DOHH2 (cell line): ENCODE measurements at regions not wholly inside any gene's neighbourhood (a gene's known extent, or its start where the extent isn't known, plus 50 kb on each side); places are given as distances from the start of the nearest gene placed in this dataset.

ENCODE experiments used
- H3F3A ChIP-seq: fragments of 200-600 bp; sonication (generic), shearing (Covaris generic); 2 replicates; pipeline ENCODE4 v1.6.0; 2016; ENCODE audit warnings: antibody characterized with exemption, mild to moderate bottlenecking; ENCODE audit not compliant: control insufficient read depth, insufficient read depth
- H3K27ac ChIP-seq: fragments of 200-600 bp; sonication (generic); 2 replicates; pipeline ENCODE4 v1.5.1; 2014; ENCODE audit warnings: low read depth, mild to moderate bottlenecking, low read length, moderate library complexity
- H3K27me3 ChIP-seq: fragments of 200-600 bp; sonication (generic); 2 replicates; pipeline ENCODE4 v1.6.1; 2014; ENCODE audit warnings: mild to moderate bottlenecking, low read length, mixed read lengths; ENCODE audit not compliant: control insufficient read depth
- H3K36me3 ChIP-seq: fragments of 200-600 bp; sonication (generic); 2 replicates; pipeline ENCODE4 v1.6.1; 2014; ENCODE audit warnings: mild to moderate bottlenecking, low read length, moderate library complexity, mixed read lengths; ENCODE audit not compliant: control insufficient read depth
- H3K4me1 ChIP-seq: fragments of 200-600 bp; sonication (generic); 2 replicates; pipeline ENCODE4 v1.6.1; 2014; ENCODE audit warnings: mild to moderate bottlenecking, low read length, mixed read lengths; ENCODE audit not compliant: control insufficient read depth
- H3K4me2 ChIP-seq: fragments of 200-600 bp; sonication (generic); 2 replicates; pipeline ENCODE4 v1.6.0; 2014; ENCODE audit warnings: mild to moderate bottlenecking, low read length, moderate library complexity
- H3K4me3 ChIP-seq: fragments of 200-600 bp; sonication (generic); 2 replicates; pipeline ENCODE4 v1.5.1; 2014; ENCODE audit warnings: mild to moderate bottlenecking, low read length, mixed read lengths
- H3K79me2 ChIP-seq: fragments of 200-600 bp; sonication (generic); 2 replicates; pipeline ENCODE4 v1.6.1; 2014; ENCODE audit warnings: mild to moderate bottlenecking, low read length, mixed read lengths; ENCODE audit not compliant: control insufficient read depth
- H3K9me2 ChIP-seq: fragments of 200-600 bp; sonication (generic); replicated peaks from 2 replicates; pipeline ENCODE4 v1.6.1; 2014; ENCODE audit warnings: mild to moderate bottlenecking, low read length, mixed read lengths; ENCODE audit not compliant: control insufficient read depth
- H3K9me3 ChIP-seq: fragments of 200-600 bp; sonication (generic); 2 replicates; pipeline ENCODE4 v1.6.1; 2014; ENCODE audit warnings: antibody characterized with exemption, low read length, mixed read lengths; ENCODE audit not compliant: control insufficient read depth, insufficient read depth
- H4K20me1 ChIP-seq: fragments of 200-600 bp; sonication (generic); 2 replicates; pipeline ENCODE4 v1.6.0; 2014; ENCODE audit warnings: low read depth, mild to moderate bottlenecking, antibody characterized with exemption, low read length, moderate library complexity; ENCODE audit not compliant: control insufficient read depth, insufficient read depth
- CTCF ChIP-seq: fragments of 200-600 bp; sonication (generic); IDR thresholded peaks from one replicate; pipeline ENCODE4 v1.5.1; 2014; ENCODE audit warnings: antibody characterized with exemption, mild to moderate bottlenecking, low read depth, low read length; ENCODE audit not compliant: poor library complexity, severe bottlenecking
- EZH2phosphoT487 ChIP-seq: fragments of 200-600 bp; sonication (generic); IDR thresholded peaks from 2 replicates; pipeline ENCODE4 v1.6.1; 2017; ENCODE audit warnings: borderline replicate concordance, mild to moderate bottlenecking, antibody characterized with exemption, low read length, moderate library complexity, mixed read lengths

- no peak overlapping the region for H3K4me3 ChIP-seq
- no peak overlapping the region for H3K4me2 ChIP-seq
- no peaks in the 10 kb centered on the region for H3K4me1 ChIP-seq
- H3K9me2 ChIP-seq, result no peaks in the 10 kb centered on the region
- H3F3A ChIP-seq, result no peaks in the 10 kb centered on the region
- no peaks in the 10 kb centered on the region for H3K79me2 ChIP-seq
- no peak overlapping the region for H3K27ac ChIP-seq
- TF ChIP-seq CTCF, result no peak
- TF ChIP-seq EZH2phosphoT487, result no peak
- H3K36me3 ChIP-seq, result no peaks in the 10 kb centered on the region
- H3K9me3 ChIP-seq, result no peaks in the 10 kb centered on the region
- H4K20me1 ChIP-seq, result no peaks in the 10 kb centered on the region
- no peaks in the 10 kb centered on the region for H3K27me3 ChIP-seq
These were observed 541.8 kb upstream of the SMIM31 start for GRCh38 chr4:164212134-164212533.

GRCh38 chr4:164212714-164213113 lies 541.2 kb upstream of the SMIM31 start:
- H3K36me3 ChIP-seq, result no peaks in the 10 kb centered on the region
- no peaks in the 10 kb centered on the region for H3K4me1 ChIP-seq
- TF ChIP-seq EZH2phosphoT487, result no peak
- TF ChIP-seq CTCF, result no peak
- no peak overlapping the region for H3K27ac ChIP-seq
- no peaks in the 10 kb centered on the region for H4K20me1 ChIP-seq
- no peak overlapping the region for H3K4me3 ChIP-seq
- H3K27me3 ChIP-seq, result no peaks in the 10 kb centered on the region
- no peak overlapping the region for H3K4me2 ChIP-seq
- no peaks in the 10 kb centered on the region for H3K9me3 ChIP-seq
- no peaks in the 10 kb centered on the region for H3K79me2 ChIP-seq
- H3F3A ChIP-seq, result no peaks in the 10 kb centered on the region
- no peaks in the 10 kb centered on the region for H3K9me2 ChIP-seq

GRCh38 chr4:164215113-164215741 lies 538.7 kb upstream of the SMIM31 start:
- Histone ChIP-seq H3K27me3 (no peaks in the 10 kb centered on the region), H3K4me1 (no peaks in the 10 kb centered on the region), H3K79me2 (no peaks in the 10 kb centered on the region), H4K20me1 (no peaks in the 10 kb centered on the region), H3K9me2 (no peaks in the 10 kb centered on the region), H3K4me3 (no peak overlapping the region), H3K4me2 (no peak overlapping the region), H3K27ac (no peak overlapping the region), H3K36me3 (no peaks in the 10 kb centered on the region), H3K9me3 (no peaks in the 10 kb centered on the region), H3F3A (no peaks in the 10 kb centered on the region)
- TF ChIP-seq EZH2phosphoT487 (no peak), CTCF (no peak)

- H3K27ac ChIP-seq, result no peak overlapping the region
- TF ChIP-seq CTCF (no peak), EZH2phosphoT487 (no peak)
These were observed 532.3 kb upstream of the SMIM31 start for GRCh38 chr4:164221631-164222030.

More at GRCh38 chr4:164221631-164222030, 532.3 kb upstream of the SMIM31 start:
- Histone ChIP-seq H3K79me2 (no peaks in the 10 kb centered on the region), H3K27me3 (no peaks in the 10 kb centered on the region), H3K4me3 (no peak overlapping the region), H3K4me2 (no peak overlapping the region), H3K36me3 (no peaks in the 10 kb centered on the region), H3F3A (no peaks in the 10 kb centered on the region), H3K9me3 (no peaks in the 10 kb centered on the region), H4K20me1 (no peaks in the 10 kb centered on the region), H3K4me1 (no peaks in the 10 kb centered on the region), H3K9me2 (no peaks in the 10 kb centered on the region)
